GM18498 (cell line): ENCODE measurements at regions not wholly inside any gene's neighbourhood (a gene's known extent, or its start where the extent isn't known, plus 50 kb on each side); places are given as distances from the start of the nearest gene placed in this dataset.
"Not testable (repeated sequence)": the region's sequence is repeated elsewhere in the genome, so short reads cannot be mapped to it uniquely, and the experiment has no call there.

Experiments used
- ATAC-seq: cut with Tn5 transposase; IDR thresholded peaks from one replicate; pipeline ENCODE4 v1.9.1; 2021; ENCODE audit warnings: mild to moderate bottlenecking, moderate library complexity; ENCODE audit not compliant: unreplicated experiment

GRCh38 chr7:86375602-86376001 is 268.1 kb upstream of the GRM3 start:
- not testable (repeated sequence) for ATAC-seq

GRCh38 chr7:86372262-86372661 is 271.4 kb upstream of the GRM3 start:
- ATAC-seq: no peak

- ATAC-seq: no peak
Observed at GRCh38 chr7:86366946-86367345, 276.8 kb upstream of the GRM3 start.

- ATAC-seq: not testable (repeated sequence)
Observed at GRCh38 chr7:86340407-86340806, 303.3 kb upstream of the GRM3 start.

GRCh38 chr7:86339051-86339450 is 304.7 kb upstream of the GRM3 start:
- ATAC-seq: no peak

- ATAC-seq: no peak
Observed at GRCh38 chr7:86328801-86329433, 314.8 kb upstream of the GRM3 start.

GRCh38 chr7:86326847-86327246 is 316.9 kb upstream of the GRM3 start:
- ATAC-seq: no peak

- no peak for ATAC-seq
Observed at GRCh38 chr7:86320889-86321288, 322.8 kb upstream of the GRM3 start.

GRCh38 chr7:86320341-86320740 is 323.4 kb upstream of the GRM3 start:
- no peak for ATAC-seq

- no peak for ATAC-seq
Observed at GRCh38 chr7:86313842-86314241, 329.9 kb upstream of the GRM3 start.

- no peak for ATAC-seq
Observed at GRCh38 chr7:86301301-86301700, 342.4 kb upstream of the GRM3 start.

GRCh38 chr7:86295526-86295925 is 348.2 kb upstream of the GRM3 start:
- no peak for ATAC-seq

GRCh38 chr7:86282014-86282682 is 361.6 kb upstream of the GRM3 start:
- ATAC-seq: no peak

- ATAC-seq: no peak
Observed at GRCh38 chr7:86280150-86280549, 363.6 kb upstream of the GRM3 start.

GRCh38 chr7:86262781-86263180 is 380.9 kb upstream of the GRM3 start:
- no peak for ATAC-seq

- no peak for ATAC-seq
Observed at GRCh38 chr7:86257894-86258293, 385.8 kb upstream of the GRM3 start.

GRCh38 chr7:86252406-86252805 is 391.3 kb upstream of the GRM3 start:
- no peak for ATAC-seq

- no peak for ATAC-seq
Observed at GRCh38 chr7:86248977-86249376, 394.7 kb upstream of the GRM3 start.

GRCh38 chr7:86243171-86243570 is 400.5 kb upstream of the GRM3 start:
- no peak for ATAC-seq

- ATAC-seq: no peak
Observed at GRCh38 chr7:86226191-86226590, 417.5 kb upstream of the GRM3 start.

GRCh38 chr7:86222806-86223205 is 420.9 kb upstream of the GRM3 start:
- no peak for ATAC-seq

- ATAC-seq: no peak
Observed at GRCh38 chr7:86214734-86215133, 429.0 kb upstream of the GRM3 start.

- ATAC-seq: no peak
Observed at GRCh38 chr7:86212976-86213375, 430.7 kb upstream of the GRM3 start.
